Transverse colon (tissue), 4 donors: ENCODE measurements at regions not wholly inside any gene's neighbourhood (a gene's known extent, or its start where the extent isn't known, plus 50 kb on each side); places are given as distances from the start of the nearest gene placed in this dataset.

Experiments
- CTCF ChIP-seq, 5 experiments: fragments of 200-600 bp in 3 of 5; fragments of 450-650 bp in 2 of 5; sonication (generic) in 3 of 5; IDR thresholded peaks; 1 replicate in 2 of 5; 2 replicates in 3 of 5; pipeline ENCODE4 v1.5.1; 2016 to 2017; ENCODE audit warnings: antibody characterized with exemption in 5 of 5, inconsistent platforms in 3 of 5, mild to moderate bottlenecking in 2 of 5, moderate library complexity in 1 of 5
- POLR2A ChIP-seq: fragments of 450-650 bp; IDR thresholded peaks from one replicate; pipeline ENCODE4 v1.6.1; 2016; ENCODE audit warnings: antibody characterized with exemption, mild to moderate bottlenecking, moderate library complexity
- POLR2AphosphoS5 ChIP-seq, 3 donors: sonication (generic); formaldehyde crosslinking; IDR thresholded peaks; one replicate each; pipeline ENCODE4 v1.6.1; 2016; ENCODE audit warnings: antibody characterized with exemption in 3 of 3

DNA sequence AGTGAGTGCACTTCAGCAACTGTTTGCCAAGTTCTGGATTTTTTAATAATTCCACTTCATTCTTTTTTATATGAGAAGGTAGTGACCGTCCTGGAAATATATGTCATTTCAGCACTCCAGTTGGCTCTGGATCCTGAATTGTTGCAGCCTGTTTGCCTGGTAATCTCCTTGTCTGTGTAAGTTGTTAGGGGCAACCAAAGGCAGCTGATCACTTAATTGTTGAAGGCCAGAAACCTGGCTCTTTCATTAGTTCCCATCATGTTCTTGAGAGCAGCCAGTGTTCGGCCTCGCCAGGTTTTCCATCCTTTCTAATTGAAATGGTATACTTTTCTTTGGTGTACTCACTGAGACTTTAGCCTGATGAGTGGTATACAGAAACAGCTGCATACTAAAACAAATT is 168.6 kb downstream of the SOX2 start:
- no peak for TF ChIP-seq POLR2AphosphoS5 (IDR thresholded peaks at IDR 0.05)
- TF ChIP-seq CTCF (IDR thresholded peaks at IDR 0.05), result no peak
- no peak for TF ChIP-seq POLR2A
